Femur (tissue), 1 donor: ENCODE measurements at regions not wholly inside any gene's neighbourhood (a gene's known extent, or its start where the extent isn't known, plus 50 kb on each side); places are given as distances from the start of the nearest gene placed in this dataset.

ENCODE experiments used
- DNase-seq: peaks from one replicate; pipeline ENCODE4 v3.0.0-alpha.2; 2017

GRCh38 chr18:68316636-68317035, 398.3 kb downstream of the TMX3 start:
- DNase-seq: no peak

GRCh38 chr18:68314403-68314802, 400.5 kb downstream of the TMX3 start:
- no peak for DNase-seq

- no peak for DNase-seq
Measured at GRCh38 chr18:68301441-68301840, 413.5 kb downstream of the TMX3 start.

- no peak for DNase-seq
Measured at GRCh38 chr18:68299906-68300305, 415.0 kb downstream of the TMX3 start.

GRCh38 chr18:68298330-68298729, 416.6 kb downstream of the TMX3 start:
- DNase-seq: peak; percentile 15

GRCh38 chr18:68288408-68288807, 426.5 kb downstream of the TMX3 start:
- DNase-seq: no peak

GRCh38 chr18:68284236-68284780, 430.6 kb downstream of the TMX3 start:
- no peak for DNase-seq

- DNase-seq: no peak
Measured at GRCh38 chr18:68283834-68284233, 431.1 kb downstream of the TMX3 start.

GRCh38 chr18:68282232-68282631, 432.7 kb downstream of the TMX3 start:
- DNase-seq: no peak

GRCh38 chr18:68275616-68276015, 439.3 kb downstream of the TMX3 start:
- no peak for DNase-seq

GRCh38 chr18:68270017-68270416, 444.9 kb downstream of the TMX3 start:
- DNase-seq: no peak

GRCh38 chr18:68267583-68267982, 447.3 kb downstream of the TMX3 start:
- DNase-seq: no peak

GRCh38 chr18:68263481-68263880, 451.4 kb downstream of the TMX3 start:
- no peak for DNase-seq

- DNase-seq: no peak
Measured at GRCh38 chr18:68262690-68263294, 452.1 kb downstream of the TMX3 start.

GRCh38 chr18:68256418-68257067, 458.4 kb downstream of the TMX3 start:
- DNase-seq: no peak

GRCh38 chr18:68244786-68245185, 470.1 kb downstream of the TMX3 start:
- DNase-seq: no peak

GRCh38 chr18:68241881-68242280, 473.0 kb downstream of the TMX3 start:
- DNase-seq: no peak

- no peak for DNase-seq
Measured at GRCh38 chr18:68234676-68235075, 480.2 kb downstream of the TMX3 start.

- DNase-seq: no peak
Measured at GRCh38 chr18:68234131-68234530, 480.8 kb downstream of the TMX3 start.

- no peak for DNase-seq
Measured at GRCh38 chr18:68233018-68233417, 481.9 kb downstream of the TMX3 start.

- no peak for DNase-seq
Measured at GRCh38 chr18:68229351-68229750, 485.6 kb downstream of the TMX3 start.

- no peak for DNase-seq
Measured at GRCh38 chr18:68221111-68221724, 493.7 kb downstream of the TMX3 start.

GRCh38 chr18:68220458-68220857, 494.4 kb downstream of the TMX3 start:
- DNase-seq: no peak

- DNase-seq: no peak
Measured at GRCh38 chr18:68219872-68220271, 495.0 kb downstream of the TMX3 start.
